NAMALWA (cell line): ENCODE measurements at regions not wholly inside any gene's neighbourhood (a gene's known extent, or its start where the extent isn't known, plus 50 kb on each side); places are given as distances from the start of the nearest gene placed in this dataset.
A peak's percentile ranks its signal among the peaks of the same experiment; 100 is the strongest.
"Not testable (repeated sequence)": the region's sequence is repeated elsewhere in the genome, so short reads cannot be mapped to it uniquely, and the experiment has no call there.

Experiments
- DNase-seq: peaks from one replicate; pipeline ENCODE4 v3.0.0-alpha.2; 2015; ENCODE audit warnings: low spot score

GRCh38 chr3:176870451-176870850 lies 326.8 kb downstream of the TBL1XR1 start:
- DNase-seq: no peak

GRCh38 chr3:176867681-176868663 lies 329.3 kb downstream of the TBL1XR1 start:
- DNase-seq: peak; percentile 6

GRCh38 chr3:176861137-176861536 lies 336.1 kb downstream of the TBL1XR1 start:
- no peak for DNase-seq

GRCh38 chr3:176856721-176857120 lies 340.6 kb downstream of the TBL1XR1 start:
- DNase-seq: no peak

- DNase-seq: no peak
Observed at GRCh38 chr3:176855901-176856486, 341.3 kb downstream of the TBL1XR1 start.

- DNase-seq: no peak
Observed at GRCh38 chr3:176855213-176855612, 342.1 kb downstream of the TBL1XR1 start.

GRCh38 chr3:176850498-176850897 lies 346.8 kb downstream of the TBL1XR1 start:
- no peak for DNase-seq

GRCh38 chr3:176848431-176849214 lies 348.7 kb downstream of the TBL1XR1 start:
- no peak for DNase-seq

- no peak for DNase-seq
Observed at GRCh38 chr3:176842914-176843313, 354.4 kb downstream of the TBL1XR1 start.

GRCh38 chr3:176840641-176841286 lies 356.5 kb downstream of the TBL1XR1 start:
- peak; percentile 5 for DNase-seq

- DNase-seq: no peak
Observed at GRCh38 chr3:176839901-176840300, 357.4 kb downstream of the TBL1XR1 start.

- no peak for DNase-seq
Observed at GRCh38 chr3:176839466-176839865, 357.8 kb downstream of the TBL1XR1 start.

- not testable (repeated sequence) for DNase-seq
Observed at GRCh38 chr3:176827244-176827643, 370.0 kb downstream of the TBL1XR1 start.

- no peak for DNase-seq
Observed at GRCh38 chr3:176824811-176825210, 372.5 kb downstream of the TBL1XR1 start.

- no peak for DNase-seq
Observed at GRCh38 chr3:176820764-176821163, 376.5 kb downstream of the TBL1XR1 start.

- DNase-seq: no peak
Observed at GRCh38 chr3:176816937-176817336, 380.3 kb downstream of the TBL1XR1 start.

GRCh38 chr3:176814285-176814684 lies 383.0 kb downstream of the TBL1XR1 start:
- peak; percentile 82 for DNase-seq

- DNase-seq: no peak
Observed at GRCh38 chr3:176807938-176808337, 389.3 kb downstream of the TBL1XR1 start.

- no peak for DNase-seq
Observed at GRCh38 chr3:176799675-176800074, 397.6 kb downstream of the TBL1XR1 start.

GRCh38 chr3:176798680-176799079 lies 398.6 kb downstream of the TBL1XR1 start:
- no peak for DNase-seq

GRCh38 chr3:176796371-176796770 lies 400.9 kb downstream of the TBL1XR1 start:
- no peak for DNase-seq

- DNase-seq: no peak
Observed at GRCh38 chr3:176795891-176796290, 401.4 kb downstream of the TBL1XR1 start.
